ENCODE measurements at regions not wholly inside any gene's neighbourhood (a gene's known extent, or its start where the extent isn't known, plus 50 kb on each side); places are given as distances from the start of the nearest gene placed in this dataset.
"Not testable (repeated sequence)": the region's sequence is repeated elsewhere in the genome, so short reads cannot be mapped to it uniquely, and the experiment has no call there.

- not testable (repeated sequence) for TF ChIP-seq POLR2A (IDR thresholded peaks at IDR 0.05; ENCODE audit: low read length); CTCF (IDR thresholded peaks at IDR 0.05); BCL3 (IDR thresholded peaks at IDR 0.05); SMC3 (IDR thresholded peaks at IDR 0.05); CEBPB (IDR thresholded peaks at IDR 0.05); ELK1 (IDR thresholded peaks at IDR 0.05; ENCODE audit: low read depth, low read length); MYC (IDR thresholded peaks at IDR 0.05; ENCODE audit: borderline replicate concordance, low read length)
Observed at GRCh38 chr6:80952479-80952878, 800.0 kb downstream of the TENT5A start.
